ENCODE measurements at regions not wholly inside any gene's neighbourhood (a gene's known extent, or its start where the extent isn't known, plus 50 kb on each side); places are given as distances from the start of the nearest gene placed in this dataset.

- TF ChIP-seq TEAD4 (IDR thresholded peaks at IDR 0.05) (no peak), TAF1 (IDR thresholded peaks at IDR 0.05; ENCODE audit: low read depth) (no peak), MAX (IDR thresholded peaks at IDR 0.05) (no peak)
These were observed 342.1 kb upstream of the SOX2 start for GRCh38 chr3:181369637-181370036.
